ENCODE measurements at regions not wholly inside any gene's neighbourhood (a gene's known extent, or its start where the extent isn't known, plus 50 kb on each side); places are given as distances from the start of the nearest gene placed in this dataset.
"Not testable (repeated sequence)": the region's sequence is repeated elsewhere in the genome, so short reads cannot be mapped to it uniquely, and the experiment has no call there.

- H3K4me1 Mint-ChIP-seq = no peaks in the 10 kb centered on the region
- H3K4me1 ChIP-seq (ENCODE audit: control insufficient read depth, insufficient read depth, low read length, poor library complexity, severe bottlenecking) = no peaks in the 10 kb centered on the region
- no peaks in the 10 kb centered on the region for H3K27me3 Mint-ChIP-seq
- no peaks in the 10 kb centered on the region for H3K27me3 ChIP-seq (ENCODE audit: control insufficient read depth, insufficient read depth, low read length)
- peaks cover 0 to 2% of the 10 kb centered on the region in 2 experiments for H3K9me3 ChIP-seq (ENCODE audit: control insufficient read depth in 2 of 2, low read length in 2 of 2)
- no peak overlapping the region for H3K27ac ChIP-seq (ENCODE audit: insufficient read depth, low read length, poor library complexity, severe bottlenecking)
- ATAC-seq (ENCODE audit: low read depth in 2 of 2) (no peak), DNase-seq (no peak)
- no peak overlapping the region for H3K4me3 ChIP-seq (ENCODE audit: low read depth, low read length)
- H3K36me3 Mint-ChIP-seq = no peaks in the 10 kb centered on the region
- H3K4me3 Mint-ChIP-seq = no peak overlapping the region
- H3K9me3 Mint-ChIP-seq = peaks cover 4 to 48% (median 7%) of the 10 kb centered on the region in 7 donors
- H3K27ac Mint-ChIP-seq = no peak overlapping the region
- H3K36me3 ChIP-seq (ENCODE audit: control insufficient read depth, insufficient read depth, low read length) = no peaks in the 10 kb centered on the region
Observed at GRCh38 chr5:163115011-163115410, 322.4 kb upstream of the CCNG1 start.

GRCh38 chr5:163116618-163117017 is 320.8 kb upstream of the CCNG1 start:
- H3K27ac ChIP-seq (ENCODE audit: insufficient read depth, low read length, poor library complexity, severe bottlenecking); H3K4me3 Mint-ChIP-seq; H3K4me1 Mint-ChIP-seq; DNase-seq; H3K9me3 ChIP-seq (ENCODE audit: control insufficient read depth in 2 of 2, low read length in 2 of 2); H3K27me3 Mint-ChIP-seq; H3K36me3 ChIP-seq (ENCODE audit: control insufficient read depth, insufficient read depth, low read length); H3K27ac Mint-ChIP-seq; ATAC-seq (ENCODE audit: low read depth in 2 of 2); H3K36me3 Mint-ChIP-seq; H3K4me1 ChIP-seq (ENCODE audit: control insufficient read depth, insufficient read depth, low read length, poor library complexity, severe bottlenecking); H3K27me3 ChIP-seq (ENCODE audit: control insufficient read depth, insufficient read depth, low read length); H3K4me3 ChIP-seq (ENCODE audit: low read depth, low read length): not testable (repeated sequence)
- peaks cover 2 to 51% (median 7%) of the 10 kb centered on the region in 7 donors for H3K9me3 Mint-ChIP-seq

- ATAC-seq (ENCODE audit: low read depth in 2 of 2) = no peak
- Mint-ChIP-seq H3K27ac (no peak overlapping the region), H3K27me3 (no peaks in the 10 kb centered on the region), H3K4me1 (no peaks in the 10 kb centered on the region), H3K9me3 (peaks cover 0 to 11% (median 1%) of the 10 kb centered on the region in 7 donors), H3K4me3 (no peak overlapping the region), H3K36me3 (no peaks in the 10 kb centered on the region)
- Histone ChIP-seq H3K27ac (ENCODE audit: insufficient read depth, low read length, poor library complexity, severe bottlenecking) (no peak overlapping the region), H3K4me3 (ENCODE audit: low read depth, low read length) (no peak overlapping the region), H3K4me1 (ENCODE audit: control insufficient read depth, insufficient read depth, low read length, poor library complexity, severe bottlenecking) (no peaks in the 10 kb centered on the region), H3K9me3 (ENCODE audit: control insufficient read depth in 2 of 2, low read length in 2 of 2) (no peaks in the 10 kb centered on the region), H3K36me3 (ENCODE audit: control insufficient read depth, insufficient read depth, low read length) (no peaks in the 10 kb centered on the region), H3K27me3 (ENCODE audit: control insufficient read depth, insufficient read depth, low read length) (no peaks in the 10 kb centered on the region)
- no peak for DNase-seq
Observed at GRCh38 chr5:163134061-163134460, 303.3 kb upstream of the CCNG1 start.

GRCh38 chr5:163135849-163136248 is 301.5 kb upstream of the CCNG1 start:
- Histone ChIP-seq H3K27ac (ENCODE audit: insufficient read depth, low read length, poor library complexity, severe bottlenecking) (no peak overlapping the region), H3K27me3 (ENCODE audit: control insufficient read depth, insufficient read depth, low read length) (no peaks in the 10 kb centered on the region), H3K9me3 (ENCODE audit: control insufficient read depth in 2 of 2, low read length in 2 of 2) (no peaks in the 10 kb centered on the region), H3K4me3 (ENCODE audit: low read depth, low read length) (no peak overlapping the region), H3K36me3 (ENCODE audit: control insufficient read depth, insufficient read depth, low read length) (no peaks in the 10 kb centered on the region), H3K4me1 (ENCODE audit: control insufficient read depth, insufficient read depth, low read length, poor library complexity, severe bottlenecking) (no peaks in the 10 kb centered on the region)
- no peak for ATAC-seq (ENCODE audit: low read depth in 2 of 2)
- Mint-ChIP-seq H3K4me1 (no peaks in the 10 kb centered on the region), H3K27me3 (no peaks in the 10 kb centered on the region), H3K4me3 (no peak overlapping the region), H3K27ac (no peak overlapping the region), H3K36me3 (no peaks in the 10 kb centered on the region), H3K9me3 (peaks cover 0 to 14% (median 4%) of the 10 kb centered on the region in 7 donors)
- no peak for DNase-seq

- Mint-ChIP-seq H3K27me3 (no peaks in the 10 kb centered on the region), H3K4me1 (no peaks in the 10 kb centered on the region), H3K4me3 (no peak overlapping the region), H3K36me3 (no peaks in the 10 kb centered on the region), H3K27ac (no peak overlapping the region), H3K9me3 (peaks cover 0 to 20% (median 3%) of the 10 kb centered on the region in 7 donors)
- Histone ChIP-seq H3K4me1 (ENCODE audit: control insufficient read depth, insufficient read depth, low read length, poor library complexity, severe bottlenecking) (no peaks in the 10 kb centered on the region), H3K27ac (ENCODE audit: insufficient read depth, low read length, poor library complexity, severe bottlenecking) (no peak overlapping the region), H3K36me3 (ENCODE audit: control insufficient read depth, insufficient read depth, low read length) (no peaks in the 10 kb centered on the region), H3K9me3 (ENCODE audit: control insufficient read depth in 2 of 2, low read length in 2 of 2) (no peaks in the 10 kb centered on the region), H3K27me3 (ENCODE audit: control insufficient read depth, insufficient read depth, low read length) (no peaks in the 10 kb centered on the region), H3K4me3 (ENCODE audit: low read depth, low read length) (no peak overlapping the region)
- ATAC-seq (ENCODE audit: low read depth in 2 of 2) (no peak), DNase-seq (no peak)
Observed at GRCh38 chr5:163161512-163161911, 275.9 kb upstream of the CCNG1 start.

- Histone ChIP-seq H3K4me1 (ENCODE audit: control insufficient read depth, insufficient read depth, low read length, poor library complexity, severe bottlenecking) (no peaks in the 10 kb centered on the region), H3K36me3 (ENCODE audit: control insufficient read depth, insufficient read depth, low read length) (no peaks in the 10 kb centered on the region), H3K27ac (ENCODE audit: insufficient read depth, low read length, poor library complexity, severe bottlenecking) (no peak overlapping the region), H3K4me3 (ENCODE audit: low read depth, low read length) (no peak overlapping the region), H3K27me3 (ENCODE audit: control insufficient read depth, insufficient read depth, low read length) (no peaks in the 10 kb centered on the region), H3K9me3 (ENCODE audit: control insufficient read depth in 2 of 2, low read length in 2 of 2) (no peaks in the 10 kb centered on the region)
- Mint-ChIP-seq H3K27ac (no peak overlapping the region), H3K4me3 (no peak overlapping the region), H3K27me3 (no peaks in the 10 kb centered on the region), H3K4me1 (no peaks in the 10 kb centered on the region), H3K9me3 (peaks cover 0 to 17% (median 5%) of the 10 kb centered on the region in 7 donors), H3K36me3 (no peaks in the 10 kb centered on the region)
- ATAC-seq (ENCODE audit: low read depth in 2 of 2) (no peak), DNase-seq (no peak)
Observed at GRCh38 chr5:163162645-163163044, 274.8 kb upstream of the CCNG1 start.

- H3K4me1 ChIP-seq (ENCODE audit: control insufficient read depth, insufficient read depth, low read length, poor library complexity, severe bottlenecking) = no peaks in the 10 kb centered on the region
- H3K27ac ChIP-seq (ENCODE audit: insufficient read depth, low read length, poor library complexity, severe bottlenecking) = no peak overlapping the region
- DNase-seq (no peak), ATAC-seq (ENCODE audit: low read depth in 2 of 2) (no peak)
- H3K4me3 ChIP-seq (ENCODE audit: low read depth, low read length) = no peak overlapping the region
- H3K9me3 ChIP-seq (ENCODE audit: control insufficient read depth in 2 of 2, low read length in 2 of 2) = no peaks in the 10 kb centered on the region
- peak overlapping the region in 1 of 4 donors; percentile 58 for H3K4me3 Mint-ChIP-seq
- peaks cover 3% of the 10 kb centered on the region for H3K36me3 Mint-ChIP-seq
- H3K4me1 Mint-ChIP-seq = no peaks in the 10 kb centered on the region
- H3K27me3 ChIP-seq (ENCODE audit: control insufficient read depth, insufficient read depth, low read length) = no peaks in the 10 kb centered on the region
- no peaks in the 10 kb centered on the region for H3K27me3 Mint-ChIP-seq
- H3K9me3 Mint-ChIP-seq = peaks cover 0 to 17% (median 5%) of the 10 kb centered on the region in 7 donors
- H3K36me3 ChIP-seq (ENCODE audit: control insufficient read depth, insufficient read depth, low read length) = no peaks in the 10 kb centered on the region
- H3K27ac Mint-ChIP-seq = no peak overlapping the region
Observed at GRCh38 chr5:163163858-163164257, 273.5 kb upstream of the CCNG1 start.

- DNase-seq (no peak), ATAC-seq (ENCODE audit: low read depth in 2 of 2) (no peak)
- H3K4me3 Mint-ChIP-seq = no peak overlapping the region
- H3K4me1 ChIP-seq (ENCODE audit: control insufficient read depth, insufficient read depth, low read length, poor library complexity, severe bottlenecking) = no peaks in the 10 kb centered on the region
- H3K9me3 Mint-ChIP-seq = peaks cover 0 to 19% (median 7%) of the 10 kb centered on the region in 7 donors
- no peak overlapping the region for H3K27ac Mint-ChIP-seq
- no peaks in the 10 kb centered on the region for H3K9me3 ChIP-seq (ENCODE audit: control insufficient read depth in 2 of 2, low read length in 2 of 2)
- peaks cover 3% of the 10 kb centered on the region for H3K36me3 Mint-ChIP-seq
- no peak overlapping the region for H3K27ac ChIP-seq (ENCODE audit: insufficient read depth, low read length, poor library complexity, severe bottlenecking)
- H3K4me3 ChIP-seq (ENCODE audit: low read depth, low read length) = no peak overlapping the region
- H3K27me3 ChIP-seq (ENCODE audit: control insufficient read depth, insufficient read depth, low read length) = no peaks in the 10 kb centered on the region
- no peaks in the 10 kb centered on the region for H3K4me1 Mint-ChIP-seq
- no peaks in the 10 kb centered on the region for H3K27me3 Mint-ChIP-seq
- H3K36me3 ChIP-seq (ENCODE audit: control insufficient read depth, insufficient read depth, low read length) = no peaks in the 10 kb centered on the region
Observed at GRCh38 chr5:163165277-163165676, 272.1 kb upstream of the CCNG1 start.

All from CD4-positive, CD25-positive, alpha-beta regulatory T cell (primary cell).